Spleen (tissue), 11 donors: ENCODE measurements at regions not wholly inside any gene's neighbourhood (a gene's known extent, or its start where the extent isn't known, plus 50 kb on each side); places are given as distances from the start of the nearest gene placed in this dataset.

Experiments used
- DNase-seq: peaks from one replicate; pipeline ENCODE4 v3.0.0-alpha.2; 2020
- H3K27ac ChIP-seq, 8 donors: fragments of 200-600 bp; sonication (generic) in 7 of 8; 1 replicate in 4 of 8; 2 replicates in 4 of 8; pipeline versions ENCODE4 v1.5.0 to v1.8.0; 2016 to 2021; ENCODE audit warnings: inconsistent platforms in 4 of 8, mild to moderate bottlenecking in 4 of 8, moderate library complexity in 1 of 8
- H3K27me3 ChIP-seq, 7 donors: fragments of 200-600 bp; sonication (generic) in 6 of 7; replicated peaks in 1 of 7; 1 replicate in 4 of 7; 2 replicates in 3 of 7; pipeline versions ENCODE4 v1.5.0 to v1.8.0; 2016 to 2021; ENCODE audit warnings: inconsistent platforms in 3 of 7, mild to moderate bottlenecking in 1 of 7
- H3K36me3 ChIP-seq, 6 donors: fragments of 200-600 bp; sonication (generic) in 5 of 6; 1 replicate in 4 of 6; 2 replicates in 2 of 6; pipeline versions ENCODE4 v1.5.0 to v1.8.0; 2016 to 2021; ENCODE audit warnings: inconsistent platforms in 2 of 6
- H3K4me1 ChIP-seq, 6 donors: fragments of 200-600 bp; sonication (generic) in 5 of 6; 1 replicate in 3 of 6; 2 replicates in 3 of 6; pipeline versions ENCODE4 v1.5.0 to v1.8.0; 2016 to 2021; ENCODE audit warnings: inconsistent platforms in 3 of 6
- H3K4me3 ChIP-seq, 8 donors: fragments of 200-600 bp; sonication (generic) in 7 of 8; 1 replicate in 4 of 8; 2 replicates in 4 of 8; pipeline versions ENCODE4 v1.5.0 to v1.8.0; 2016 to 2021; ENCODE audit warnings: inconsistent platforms in 4 of 8, mild to moderate bottlenecking in 4 of 8, moderate library complexity in 2 of 8
- H3K9me3 ChIP-seq, 8 donors: fragments of 200-600 bp; sonication (generic) in 7 of 8; 1 replicate in 4 of 8; 2 replicates in 4 of 8; pipeline versions ENCODE4 v1.5.0 to v1.8.0; 2016 to 2021; ENCODE audit warnings: inconsistent platforms in 4 of 8
- CTCF ChIP-seq, 11 experiments: fragments of 200-600 bp in 7 of 11; fragments of 450-650 bp in 4 of 11; sonication (generic) in 4 of 11; IDR thresholded peaks in 8 of 11; conservative IDR thresholded peaks in 3 of 11; 1 replicate in 7 of 11; 2 replicates in 4 of 11; pipeline versions ENCODE4 v1.4.0 to v1.8.0; 2016 to 2021; ENCODE audit warnings: antibody characterized with exemption in 11 of 11, inconsistent platforms in 4 of 11, mild to moderate bottlenecking in 1 of 11
- POLR2A ChIP-seq, 3 donors: fragments of 450-650 bp; IDR thresholded peaks; one replicate each; pipeline ENCODE4 v1.5.1; 2017; ENCODE audit warnings: antibody characterized with exemption in 3 of 3, mild to moderate bottlenecking in 1 of 3
- POLR2AphosphoS5 ChIP-seq, 3 donors: sonication (generic); formaldehyde crosslinking; IDR thresholded peaks; one replicate each; pipeline ENCODE4 v1.5.1; 2017; ENCODE audit warnings: antibody characterized with exemption in 3 of 3
- WGBS, 5 donors: extraction: QIAGEN DNeasy Blood & Tissue Kit in 3 of 5; methylation state at CpG; one replicate each; pipeline versions ENCODE4 v1.1.5 to v1.1.7; 2013 to 2018; 5-methylcytosine and 5-hydroxymethylcytosine counted together
- intact Hi-C: fragments of 100-400 bp; cut with DNase I; formaldehyde crosslinking; loops from one replicate; pipeline ENCODE4 v1.15.0; 2023; ENCODE audit warnings: low total_unique reads
- donor health status: healthy with polysubstance abuse.
- donor health status: DM: no; HTN: no; CAD: no; lungs with moderate emphysema.
- donor health status: DM: no; HTN: no; CAD: no.
- donor health status: Bipolar disorder and iron deficiency.
- donor health status: healthy.
- donor health status: DM: no; HTN: no; CAD: no.
- donor health status: DM: yes; HTN: yes; CAD: no.

GRCh38 chr20:16942756-16943155 lies 194.6 kb downstream of the OTOR start:
- Histone ChIP-seq H3K4me1 (no peaks in the 10 kb centered on the region), H3K36me3 (no peaks in the 10 kb centered on the region), H3K27ac (no peak overlapping the region), H3K4me3 (no peak overlapping the region), H3K9me3 (peaks cover 0 to 5% (median 0%) of the 10 kb centered on the region in 8 donors), H3K27me3 (no peaks in the 10 kb centered on the region)
- TF ChIP-seq POLR2AphosphoS5 (IDR thresholded peaks at IDR 0.05) (no peak), CTCF (IDR thresholded peaks at IDR 0.05 in 8 of 11, conservative IDR thresholded peaks at IDR 0.05 in 3 of 11) (no peak), POLR2A (IDR thresholded peaks at IDR 0.05) (no peak)
- no peak for DNase-seq
- intact Hi-C loops, result no loop called here
- WGBS, 5 donors, result 60 to 82% (median 75%) methylated on average over 2 of the region's 2 CpGs

- intact Hi-C loops, result no loop called here
- WGBS, 5 donors, result 27 to 44% (median 38%) methylated on average over 2 of the region's 2 CpGs
- H3K27me3 ChIP-seq, result no peaks in the 10 kb centered on the region
- no peak overlapping the region for H3K4me3 ChIP-seq
- H3K36me3 ChIP-seq, result no peaks in the 10 kb centered on the region
- no peak for DNase-seq
- peaks cover 0 to 13% (median 11%) of the 10 kb centered on the region in 8 donors for H3K9me3 ChIP-seq
- TF ChIP-seq POLR2AphosphoS5 (IDR thresholded peaks at IDR 0.05) (no peak), CTCF (IDR thresholded peaks at IDR 0.05 in 8 of 11, conservative IDR thresholded peaks at IDR 0.05 in 3 of 11) (no peak), POLR2A (IDR thresholded peaks at IDR 0.05) (no peak)
- H3K4me1 ChIP-seq, result no peaks in the 10 kb centered on the region
- H3K27ac ChIP-seq, result no peak overlapping the region
Measured at GRCh38 chr20:16944745-16945144, 196.6 kb downstream of the OTOR start.

- no peak for DNase-seq
- H3K27ac ChIP-seq, result no peak overlapping the region
- H3K9me3 ChIP-seq, result peaks cover 0 to 22% (median 18%) of the 10 kb centered on the region in 8 donors
- TF ChIP-seq POLR2A (IDR thresholded peaks at IDR 0.05), result no peak
- no peak for TF ChIP-seq CTCF (IDR thresholded peaks at IDR 0.05 in 8 of 11, conservative IDR thresholded peaks at IDR 0.05 in 3 of 11)
- no peak for TF ChIP-seq POLR2AphosphoS5 (IDR thresholded peaks at IDR 0.05)
- H3K4me1 ChIP-seq, result no peaks in the 10 kb centered on the region
- no peaks in the 10 kb centered on the region for H3K36me3 ChIP-seq
- H3K4me3 ChIP-seq, result no peak overlapping the region
- no peaks in the 10 kb centered on the region for H3K27me3 ChIP-seq
- intact Hi-C loops, result no loop called here
Measured at GRCh38 chr20:16945619-16946018, 197.5 kb downstream of the OTOR start.

- Histone ChIP-seq H3K9me3 (peaks cover 0 to 25% (median 21%) of the 10 kb centered on the region in 8 donors), H3K27ac (no peak overlapping the region), H3K4me1 (no peaks in the 10 kb centered on the region), H3K4me3 (no peak overlapping the region), H3K27me3 (no peaks in the 10 kb centered on the region), H3K36me3 (no peaks in the 10 kb centered on the region)
- intact Hi-C loops, result no loop called here
- TF ChIP-seq POLR2A (IDR thresholded peaks at IDR 0.05), result no peak
- WGBS, 5 donors, result 84 to 94% (median 89%) methylated on average over 2 of the region's 2 CpGs
- DNase-seq, result no peak
Measured at GRCh38 chr20:16946097-16946496, 197.9 kb downstream of the OTOR start.

- no peak for DNase-seq
- Histone ChIP-seq H3K27ac (no peak overlapping the region), H3K36me3 (no peaks in the 10 kb centered on the region), H3K4me3 (no peak overlapping the region), H3K9me3 (peaks cover 0 to 25% (median 21%) of the 10 kb centered on the region in 8 donors), H3K4me1 (no peaks in the 10 kb centered on the region), H3K27me3 (no peaks in the 10 kb centered on the region)
- intact Hi-C loops, result no loop called here
- TF ChIP-seq CTCF (IDR thresholded peaks at IDR 0.05 in 8 of 11, conservative IDR thresholded peaks at IDR 0.05 in 3 of 11), result no peak
- no peak for TF ChIP-seq POLR2AphosphoS5 (IDR thresholded peaks at IDR 0.05)
- TF ChIP-seq POLR2A (IDR thresholded peaks at IDR 0.05), result no peak
- WGBS, 5 donors, result 41 to 65% (median 44%) methylated on average over 2 of the region's 2 CpGs
Measured at GRCh38 chr20:16947479-16947878, 199.3 kb downstream of the OTOR start.
